H9 (cell line): ENCODE measurements at regions not wholly inside any gene's neighbourhood (a gene's known extent, or its start where the extent isn't known, plus 50 kb on each side); places are given as distances from the start of the nearest gene placed in this dataset.

Source experiments
- DNase-seq: peaks from one replicate; pipeline ENCODE4 v3.0.0-alpha.2; 2017
- H2AFZ ChIP-seq: one replicate; pipeline ENCODE4 v1.6.1; 2013; ENCODE audit warnings: mild to moderate bottlenecking, low read length, control low read depth, moderate library complexity
- H2AK5ac ChIP-seq: 2 replicates; pipeline ENCODE4 v1.6.1; 2013; ENCODE audit warnings: low read length, control low read depth, mixed read lengths; ENCODE audit not compliant: insufficient read length
- H2BK120ac ChIP-seq: one replicate; pipeline ENCODE4 v1.6.1; 2013; ENCODE audit warnings: low read depth, mild to moderate bottlenecking, low read length, control low read depth, inconsistent platforms; ENCODE audit not compliant: poor library complexity, severe bottlenecking
- H2BK12ac ChIP-seq: 2 replicates; pipeline ENCODE4 v1.6.1; 2013; ENCODE audit warnings: low read length, control low read depth, mixed read lengths, low read depth; ENCODE audit not compliant: insufficient read length
- H2BK15ac ChIP-seq: 2 replicates; pipeline ENCODE4 v1.6.1; 2013; ENCODE audit warnings: low read depth, low read length, control low read depth
- H2BK20ac ChIP-seq: one replicate; pipeline ENCODE4 v1.6.1; 2013; ENCODE audit warnings: low read depth, mild to moderate bottlenecking, low read length, control low read depth, inconsistent platforms; ENCODE audit not compliant: poor library complexity, severe bottlenecking
- H2BK5ac ChIP-seq: 2 replicates; pipeline ENCODE4 v1.6.1; 2013; ENCODE audit warnings: low read length, control low read depth, mixed read lengths; ENCODE audit not compliant: insufficient read length
- H3K14ac ChIP-seq: 2 replicates; pipeline ENCODE4 v1.6.1; 2013; ENCODE audit warnings: low read length, control low read depth; ENCODE audit not compliant: insufficient read depth
- H3K18ac ChIP-seq: 2 replicates; pipeline ENCODE4 v1.6.1; 2013; ENCODE audit warnings: low read depth, mild to moderate bottlenecking, mixed read lengths, low read length, control low read depth; ENCODE audit not compliant: insufficient read length
- H3K23ac ChIP-seq: 2 replicates; pipeline ENCODE4 v1.6.1; 2013; ENCODE audit warnings: low read length, control low read depth, mixed read lengths, low read depth; ENCODE audit not compliant: insufficient read length
- H3K23me2 ChIP-seq: 2 replicates; pipeline ENCODE4 v1.6.1; 2013; ENCODE audit warnings: low read depth, mild to moderate bottlenecking, mixed read lengths, low read length, control low read depth; ENCODE audit not compliant: insufficient read length, poor library complexity, severe bottlenecking
- H3K27ac ChIP-seq: 2 replicates; pipeline ENCODE4 v1.5.1; 2013; ENCODE audit warnings: low read length, control low read depth, mixed read lengths, low read depth; ENCODE audit not compliant: insufficient read length
- H3K27me3 ChIP-seq: 2 replicates; pipeline ENCODE4 v1.6.1; 2013; ENCODE audit warnings: low read length, control low read depth, inconsistent platforms; ENCODE audit not compliant: insufficient read depth
- H3K4ac ChIP-seq: 2 replicates; pipeline ENCODE4 v1.6.1; 2013; ENCODE audit warnings: low read depth, mild to moderate bottlenecking, control low read depth, inconsistent platforms, low read length, moderate library complexity
- H3K4me1 ChIP-seq: 2 replicates; pipeline ENCODE4 v1.6.1; 2013; ENCODE audit warnings: low read length, control low read depth, inconsistent platforms; ENCODE audit not compliant: insufficient read depth
- H3K4me2 ChIP-seq: 2 replicates; pipeline ENCODE4 v1.6.1; 2013; ENCODE audit warnings: low read length, control low read depth, mixed read lengths; ENCODE audit not compliant: insufficient read length, insufficient read depth
- H3K56ac ChIP-seq: 2 replicates; pipeline ENCODE4 v1.6.1; 2013; ENCODE audit warnings: low read depth, mild to moderate bottlenecking, mixed read lengths, low read length, control low read depth; ENCODE audit not compliant: insufficient read length
- H3K79me1 ChIP-seq: 2 replicates; pipeline ENCODE4 v1.6.1; 2013; ENCODE audit warnings: low read depth, mild to moderate bottlenecking, moderate library complexity, low read length, control low read depth, inconsistent platforms; ENCODE audit not compliant: insufficient read depth, poor library complexity, severe bottlenecking
- H3K79me2 ChIP-seq: 2 replicates; pipeline ENCODE4 v1.6.1; 2013; ENCODE audit warnings: low read length, control low read depth, inconsistent platforms; ENCODE audit not compliant: insufficient read depth
- H3K9ac ChIP-seq: 2 replicates; pipeline ENCODE4 v1.6.1; 2013; ENCODE audit warnings: low read length, control low read depth, mixed read lengths; ENCODE audit not compliant: insufficient read length; ENCODE audit errors: extremely low read depth
- H3K9me3 ChIP-seq: one replicate; pipeline ENCODE4 v1.6.1; 2013; ENCODE audit warnings: low read depth, low read length, inconsistent platforms; ENCODE audit not compliant: control insufficient read depth
- H3T11ph ChIP-seq: one replicate; pipeline ENCODE4 v1.6.1; 2013; ENCODE audit warnings: mild to moderate bottlenecking, low read length, control low read depth, inconsistent platforms
- H4K20me1 ChIP-seq: one replicate; pipeline ENCODE4 v1.6.1; 2013; ENCODE audit not compliant: control insufficient read depth, insufficient read length, insufficient read depth
- H4K5ac ChIP-seq: 2 replicates; pipeline ENCODE4 v1.6.1; 2013; ENCODE audit warnings: low read depth, mild to moderate bottlenecking, mixed read lengths, low read length, control low read depth; ENCODE audit not compliant: insufficient read length
- H4K8ac ChIP-seq: replicated peaks from 2 replicates; pipeline ENCODE4 v1.6.1; 2013; ENCODE audit warnings: low read length, control low read depth, mixed read lengths, low read depth; ENCODE audit not compliant: insufficient read length
- H4K91ac ChIP-seq: 2 replicates; pipeline ENCODE4 v1.6.1; 2013; ENCODE audit warnings: low read depth, mild to moderate bottlenecking, moderate library complexity, mixed read lengths, low read length, control low read depth; ENCODE audit not compliant: insufficient read length
- H3K27ac Mint-ChIP-seq, 3 experiments: 2 replicates in 2 of 3; 3 replicates in 1 of 3; pipeline ENCODE4 v1.8.0; 2020 to 2021; ENCODE audit warnings: mixed read lengths in 3 of 3, mild to moderate bottlenecking in 1 of 3, moderate library complexity in 1 of 3
- H3K27me3 Mint-ChIP-seq: 2 replicates; pipeline ENCODE4 v1.8.0; 2021; ENCODE audit warnings: low read depth, mild to moderate bottlenecking, moderate library complexity, mixed read lengths
- H3K36me3 Mint-ChIP-seq, 3 experiments: 2 replicates in 2 of 3; 3 replicates in 1 of 3; pipeline ENCODE4 v1.8.0; 2020 to 2021; ENCODE audit warnings: low read depth in 3 of 3, mixed read lengths in 3 of 3; ENCODE audit not compliant: insufficient read depth in 1 of 3
- H3K4me1 Mint-ChIP-seq, 2 experiments: 2 replicates each; pipeline ENCODE4 v1.8.0; 2020; ENCODE audit warnings: mixed read lengths in 2 of 2
- H3K4me3 Mint-ChIP-seq, 2 experiments: 2 replicates in 1 of 2; 3 replicates in 1 of 2; pipeline ENCODE4 v1.8.0; 2020 to 2021; ENCODE audit warnings: mild to moderate bottlenecking in 2 of 2, mixed read lengths in 2 of 2, moderate library complexity in 1 of 2
- H3K9me3 Mint-ChIP-seq, 2 experiments: 2 replicates in 1 of 2; 3 replicates in 1 of 2; pipeline ENCODE4 v1.8.0; 2020; ENCODE audit warnings: mild to moderate bottlenecking in 2 of 2, mixed read lengths in 2 of 2, moderate library complexity in 1 of 2
- CTCF ChIP-seq: fragments of 200-600 bp; sonication (generic); conservative IDR thresholded peaks from 3 replicates; pipeline ENCODE4 v1.8.0; 2021; ENCODE audit warnings: antibody characterized with exemption, mild to moderate bottlenecking
- WGBS: extraction: QIAGEN DNeasy Blood & Tissue Kit; methylation state at CpG from one replicate; pipeline ENCODE4 v1.1.7; 2013; ENCODE audit warnings: missing lambda C conversion rate, low lambda C conversion rate, mixed read lengths; ENCODE audit not compliant: insufficient read length; ENCODE audit errors: extremely low coverage; 5-methylcytosine and 5-hydroxymethylcytosine counted together

GRCh38 chr6:935582-935981, 242.6 kb upstream of the EXOC2 start:
- H3K27me3 Mint-ChIP-seq = peaks cover 59% of the 10 kb centered on the region

More at GRCh38 chr6:935582-935981, 242.6 kb upstream of the EXOC2 start:
- H3K23ac ChIP-seq = no peak overlapping the region
- Mint-ChIP-seq H3K36me3 (no peaks in the 10 kb centered on the region), H3K4me3 (no peak overlapping the region), H3K4me1 (peaks cover 20 to 24% of the 10 kb centered on the region in 2 experiments), H3K27ac (peak overlapping the region in 1 of 3 experiments; percentile 2; a peak in 1 of 7 replicates), H3K9me3 (no peaks in the 10 kb centered on the region)
- no peak overlapping the region for H3K9ac ChIP-seq
- no peak for TF ChIP-seq CTCF
- DNase-seq = no peak
- no peaks in the 10 kb centered on the region for H3K23me2 ChIP-seq
- H4K8ac ChIP-seq = no peak overlapping the region
- H2AK5ac ChIP-seq = no peak overlapping the region
- peak overlapping the region; percentile 21 for H4K5ac ChIP-seq
- no peak overlapping the region for H2BK5ac ChIP-seq
- no peaks in the 10 kb centered on the region for H4K20me1 ChIP-seq
- H3K9me3 ChIP-seq = no peaks in the 10 kb centered on the region
- no peak overlapping the region for H3K4me2 ChIP-seq
- no peak overlapping the region for H2AFZ ChIP-seq
- peaks cover 2% of the 10 kb centered on the region; the same call in 1 of the 2 replicates for H3K4me1 ChIP-seq
- no peak overlapping the region for H3K4ac ChIP-seq
- H2BK120ac ChIP-seq = no peak overlapping the region
- no peaks in the 10 kb centered on the region for H3K27me3 ChIP-seq
- H3K18ac ChIP-seq = no peak overlapping the region
- no peaks in the 10 kb centered on the region for H3K79me2 ChIP-seq
- H3K27ac ChIP-seq = no peak overlapping the region
- no peak overlapping the region for H2BK15ac ChIP-seq
- no peak overlapping the region for H4K91ac ChIP-seq
- H3K14ac ChIP-seq = no peak overlapping the region
- WGBS = no CpG with 5 or more reads among the region's 8 CpGs
- no peaks in the 10 kb centered on the region for H3K79me1 ChIP-seq
- H3K56ac ChIP-seq = no peak overlapping the region
- no peak overlapping the region for H2BK20ac ChIP-seq
- H3T11ph ChIP-seq = no peak overlapping the region
- H2BK12ac ChIP-seq = no peak overlapping the region
